HG02642 (cell line): ENCODE measurements at regions not wholly inside any gene's neighbourhood (a gene's known extent, or its start where the extent isn't known, plus 50 kb on each side); places are given as distances from the start of the nearest gene placed in this dataset.
"Not testable (repeated sequence)": the region's sequence is repeated elsewhere in the genome, so short reads cannot be mapped to it uniquely, and the experiment has no call there.

Source experiments
- ATAC-seq: cut with Tn5 transposase; IDR thresholded peaks from one replicate; pipeline ENCODE4 v1.9.1; 2021; ENCODE audit warnings: mild to moderate bottlenecking; ENCODE audit not compliant: unreplicated experiment, poor library complexity

- no peak for ATAC-seq
Measured at GRCh38 chr2:125576558-125576957, 1079.4 kb upstream of the GYPC start.

GRCh38 chr2:125581557-125581956, 1074.4 kb upstream of the GYPC start:
- no peak for ATAC-seq

GRCh38 chr2:125582516-125582915, 1073.4 kb upstream of the GYPC start:
- ATAC-seq, result no peak

GRCh38 chr2:125584732-125585131, 1071.2 kb upstream of the GYPC start:
- no peak for ATAC-seq

- no peak for ATAC-seq
Measured at GRCh38 chr2:125588780-125589179, 1067.2 kb upstream of the GYPC start.

GRCh38 chr2:125591954-125592353, 1064.0 kb upstream of the GYPC start:
- ATAC-seq, result no peak

GRCh38 chr2:125593036-125593435, 1062.9 kb upstream of the GYPC start:
- ATAC-seq, result no peak

- ATAC-seq, result no peak
Measured at GRCh38 chr2:125596612-125597011, 1059.3 kb upstream of the GYPC start.

- no peak for ATAC-seq
Measured at GRCh38 chr2:125615438-125615837, 1040.5 kb upstream of the GYPC start.

GRCh38 chr2:125630377-125630776, 1025.6 kb upstream of the GYPC start:
- ATAC-seq, result no peak

GRCh38 chr2:125634662-125635061, 1021.3 kb upstream of the GYPC start:
- no peak for ATAC-seq

GRCh38 chr2:125638345-125638744, 1017.6 kb upstream of the GYPC start:
- no peak for ATAC-seq

- no peak for ATAC-seq
Measured at GRCh38 chr2:125642032-125642431, 1013.9 kb upstream of the GYPC start.

GRCh38 chr2:125643128-125643527, 1012.8 kb upstream of the GYPC start:
- no peak for ATAC-seq

GRCh38 chr2:125643585-125643984, 1012.4 kb upstream of the GYPC start:
- ATAC-seq, result no peak

- ATAC-seq, result no peak
Measured at GRCh38 chr2:125644257-125644656, 1011.7 kb upstream of the GYPC start.

GRCh38 chr2:125652280-125652679, 1003.7 kb upstream of the GYPC start:
- ATAC-seq, result no peak

- ATAC-seq, result no peak
Measured at GRCh38 chr2:125654226-125654625, 1001.7 kb upstream of the GYPC start.

GRCh38 chr2:125656190-125656589, 999.8 kb upstream of the GYPC start:
- ATAC-seq, result no peak

GRCh38 chr2:125658583-125658982, 997.4 kb upstream of the GYPC start:
- ATAC-seq, result no peak

- not testable (repeated sequence) for ATAC-seq
Measured at GRCh38 chr2:125660369-125660768, 995.6 kb upstream of the GYPC start.

- no peak for ATAC-seq
Measured at GRCh38 chr2:125667630-125668029, 988.3 kb upstream of the GYPC start.

- no peak for ATAC-seq
Measured at GRCh38 chr2:125679903-125680302, 976.1 kb upstream of the GYPC start.
